Mesenchymal stem cell (in vitro differentiated cells and primary cell): ENCODE measurements at regions not wholly inside any gene's neighbourhood (a gene's known extent, or its start where the extent isn't known, plus 50 kb on each side); places are given as distances from the start of the nearest gene placed in this dataset.

Experiments used
- DNase-seq: peaks from one replicate; pipeline ENCODE4 v3.0.0-alpha.2; 2013
- H2AFZ ChIP-seq: one replicate; pipeline ENCODE4 v1.6.1; 2013; ENCODE audit warnings: low read depth, mild to moderate bottlenecking, control low read depth, inconsistent platforms, low read length, moderate library complexity
- H2AK5ac ChIP-seq: 2 replicates; pipeline ENCODE4 v1.6.1; 2013; ENCODE audit warnings: low read length, moderate library complexity, mild to moderate bottlenecking, inconsistent platforms; ENCODE audit not compliant: severe bottlenecking
- H2BK120ac ChIP-seq: one replicate; pipeline ENCODE4 v1.6.1; 2013; ENCODE audit warnings: low read depth, mild to moderate bottlenecking, inconsistent platforms, low read length, moderate library complexity
- H2BK12ac ChIP-seq, 2 experiments: one replicate each; pipeline ENCODE4 v1.6.1; 2013; ENCODE audit warnings: inconsistent platforms in 2 of 2, low read length in 2 of 2, mild to moderate bottlenecking in 2 of 2, moderate library complexity in 2 of 2, control low read depth in 1 of 2
- H2BK15ac ChIP-seq: one replicate; pipeline ENCODE4 v1.6.1; 2013; ENCODE audit warnings: mild to moderate bottlenecking, low read depth, inconsistent platforms; ENCODE audit not compliant: poor library complexity, severe bottlenecking
- H2BK5ac ChIP-seq: 2 replicates; pipeline ENCODE4 v1.6.1; 2013; ENCODE audit warnings: low read depth, mild to moderate bottlenecking, low read length, control low read depth, inconsistent platforms; ENCODE audit not compliant: poor library complexity, severe bottlenecking
- H3K14ac ChIP-seq, 2 experiments: one replicate each; pipeline ENCODE4 v1.6.1; 2013; ENCODE audit warnings: inconsistent platforms in 2 of 2, low read length in 2 of 2, control low read depth in 1 of 2, mild to moderate bottlenecking in 1 of 2, moderate library complexity in 1 of 2
- H3K18ac ChIP-seq, 2 experiments: one replicate each; pipeline ENCODE4 v1.6.1; 2013; ENCODE audit warnings: inconsistent platforms in 2 of 2, low read length in 2 of 2, control low read depth in 1 of 2, low read depth in 1 of 2, mild to moderate bottlenecking in 1 of 2
- H3K23ac ChIP-seq, 2 experiments: one replicate each; pipeline ENCODE4 v1.6.1; 2013; ENCODE audit warnings: inconsistent platforms in 2 of 2, low read length in 2 of 2, mild to moderate bottlenecking in 2 of 2, moderate library complexity in 2 of 2, control low read depth in 1 of 2
- H3K27ac ChIP-seq: 2 replicates; pipeline ENCODE4 v1.5.1; 2013; ENCODE audit warnings: mild to moderate bottlenecking, moderate library complexity, low read length, control low read depth, inconsistent platforms; ENCODE audit not compliant: poor library complexity, severe bottlenecking
- H3K27me3 ChIP-seq, 2 experiments: 2 replicates each; pipeline versions ENCODE4 v1.6.1 to v1.7.0; 2013; ENCODE audit warnings: low read length in 2 of 2, mild to moderate bottlenecking in 2 of 2, moderate library complexity in 2 of 2, control low read depth in 1 of 2, inconsistent platforms in 1 of 2; ENCODE audit not compliant: control insufficient read depth in 1 of 2, insufficient read depth in 1 of 2
- H3K36me3 ChIP-seq, 2 experiments: 2 replicates each; pipeline versions ENCODE4 v1.6.1 to v1.7.0; 2013; ENCODE audit warnings: low read length in 2 of 2, control low read depth in 1 of 2, inconsistent platforms in 1 of 2, low read depth in 1 of 2, mild to moderate bottlenecking in 1 of 2; ENCODE audit not compliant: insufficient read depth in 2 of 2, control insufficient read depth in 1 of 2
- H3K4ac ChIP-seq, 2 experiments: one replicate each; pipeline ENCODE4 v1.6.1; 2013; ENCODE audit warnings: inconsistent platforms in 2 of 2, low read length in 2 of 2, mild to moderate bottlenecking in 2 of 2, moderate library complexity in 2 of 2, control low read depth in 1 of 2, low read depth in 1 of 2
- H3K4me1 ChIP-seq: 2 replicates; pipeline ENCODE4 v1.6.1; 2013; ENCODE audit warnings: low read depth, low read length, control low read depth; ENCODE audit not compliant: control insufficient read depth, insufficient read depth
- H3K4me2 ChIP-seq: 2 replicates; pipeline ENCODE4 v1.6.1; 2013; ENCODE audit warnings: low read length, mild to moderate bottlenecking, inconsistent platforms; ENCODE audit not compliant: poor library complexity, severe bottlenecking
- H3K4me3 ChIP-seq, 2 experiments: 2 replicates each; pipeline versions ENCODE4 v1.5.1 to v1.7.0; 2013; ENCODE audit warnings: low read length in 2 of 2, mild to moderate bottlenecking in 2 of 2, control low read depth in 1 of 2, low read depth in 1 of 2; ENCODE audit not compliant: insufficient read depth in 1 of 2
- H3K79me1 ChIP-seq: replicated peaks from 2 replicates; pipeline ENCODE4 v1.6.1; 2013; ENCODE audit warnings: mild to moderate bottlenecking, control low read depth, low read length, inconsistent platforms; ENCODE audit not compliant: poor library complexity, severe bottlenecking
- H3K9ac ChIP-seq: 2 replicates; pipeline ENCODE4 v1.7.0; 2013; ENCODE audit warnings: mild to moderate bottlenecking, low read length, moderate library complexity
- H3K9me3 ChIP-seq: 2 replicates; pipeline ENCODE4 v1.7.0; 2013; ENCODE audit warnings: mild to moderate bottlenecking, low read length; ENCODE audit not compliant: control insufficient read depth
- H4K8ac ChIP-seq: one replicate; pipeline ENCODE4 v1.6.1; 2013; ENCODE audit warnings: inconsistent platforms, mild to moderate bottlenecking, low read length, moderate library complexity
- H4K91ac ChIP-seq: one replicate; pipeline ENCODE4 v1.6.1; 2013; ENCODE audit warnings: mild to moderate bottlenecking, low read length, inconsistent platforms
- WGBS: methylation state at CpG from one replicate; pipeline ENCODE4 v1.1.7; 2013; ENCODE audit warnings: mixed read lengths; 5-methylcytosine and 5-hydroxymethylcytosine counted together

- 15% methylated on average over 1 of the region's 1 CpG for WGBS
- Histone ChIP-seq H3K23ac (no peak overlapping the region), H3K36me3 (no peaks in the 10 kb centered on the region), H2BK15ac (no peak overlapping the region), H2BK120ac (no peak overlapping the region), H2BK5ac (no peak overlapping the region), H3K27me3 (peaks cover 25 to 63% of the 10 kb centered on the region in 2 experiments), H3K18ac (no peak overlapping the region), H4K8ac (no peak overlapping the region), H3K4ac (no peak overlapping the region), H3K4me2 (no peak overlapping the region), H3K79me1 (no peaks in the 10 kb centered on the region), H3K9me3 (no peaks in the 10 kb centered on the region), H3K9ac (no peak overlapping the region), H2AK5ac (no peak overlapping the region), H3K4me1 (no peaks in the 10 kb centered on the region), H3K14ac (no peak overlapping the region), H3K4me3 (no peak overlapping the region), H3K27ac (no peak overlapping the region), H4K91ac (no peak overlapping the region), H2BK12ac (no peak overlapping the region), H2AFZ (no peak overlapping the region)
- DNase-seq = no peak
These were observed 94.1 kb upstream of the VPREB1 start for GRCh38 chr22:22150457-22150856.

DNA sequence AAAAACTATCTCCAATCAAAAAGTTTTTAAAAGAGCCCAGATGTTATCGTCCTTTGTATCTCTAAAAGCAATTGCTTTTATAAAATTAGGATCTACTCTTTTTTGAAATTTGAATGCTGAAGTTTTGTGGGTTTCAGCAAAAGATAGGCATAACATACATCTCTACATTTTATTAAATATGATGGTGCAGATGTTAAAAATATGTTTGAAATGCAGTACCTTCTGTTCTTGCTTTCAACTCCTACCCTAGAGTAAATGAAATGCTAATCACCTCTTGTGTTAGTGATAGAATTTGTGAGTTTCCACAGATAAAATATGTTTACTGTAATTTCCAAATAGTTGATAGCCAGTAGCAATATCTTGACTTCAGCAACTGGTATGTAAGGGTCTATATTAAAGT lies 95.7 kb upstream of the VPREB1 start:
- no peak for DNase-seq
- Histone ChIP-seq H2BK120ac (no peak overlapping the region), H4K91ac (no peak overlapping the region), H4K8ac (no peak overlapping the region), H3K4me2 (no peak overlapping the region), H3K36me3 (no peaks in the 10 kb centered on the region), H3K23ac (no peak overlapping the region), H3K9ac (no peak overlapping the region), H2BK15ac (no peak overlapping the region), H3K4me3 (no peak overlapping the region), H2BK12ac (no peak overlapping the region), H3K27ac (no peak overlapping the region), H3K14ac (no peak overlapping the region), H3K27me3 (peaks cover 15 to 62% of the 10 kb centered on the region in 2 experiments), H3K4me1 (no peaks in the 10 kb centered on the region), H3K18ac (no peak overlapping the region), H2BK5ac (no peak overlapping the region), H2AK5ac (no peak overlapping the region), H3K4ac (no peak overlapping the region), H3K9me3 (no peaks in the 10 kb centered on the region), H3K79me1 (no peaks in the 10 kb centered on the region), H2AFZ (no peak overlapping the region)
- WGBS = no CpG with 5 or more reads among the region's 1 CpG

- Histone ChIP-seq H3K27me3 (peaks cover 25 to 63% of the 10 kb centered on the region in 2 experiments), H3K36me3 (no peaks in the 10 kb centered on the region), H2BK15ac (no peak overlapping the region), H3K4me2 (no peak overlapping the region), H4K91ac (no peak overlapping the region), H3K18ac (no peak overlapping the region), H2BK5ac (no peak overlapping the region), H3K4ac (no peak overlapping the region), H3K23ac (no peak overlapping the region), H3K4me3 (no peak overlapping the region), H3K4me1 (no peaks in the 10 kb centered on the region), H4K8ac (no peak overlapping the region), H2AFZ (no peak overlapping the region), H3K79me1 (no peaks in the 10 kb centered on the region), H3K14ac (no peak overlapping the region), H3K27ac (no peak overlapping the region), H2BK120ac (no peak overlapping the region), H3K9me3 (no peaks in the 10 kb centered on the region), H3K9ac (no peak overlapping the region), H2BK12ac (no peak overlapping the region), H2AK5ac (no peak overlapping the region)
- DNase-seq = no peak
- WGBS = no CpG with 5 or more reads among the region's 1 CpG
These were observed 99.7 kb upstream of the VPREB1 start for GRCh38 chr22:22144858-22145257.

DNA sequence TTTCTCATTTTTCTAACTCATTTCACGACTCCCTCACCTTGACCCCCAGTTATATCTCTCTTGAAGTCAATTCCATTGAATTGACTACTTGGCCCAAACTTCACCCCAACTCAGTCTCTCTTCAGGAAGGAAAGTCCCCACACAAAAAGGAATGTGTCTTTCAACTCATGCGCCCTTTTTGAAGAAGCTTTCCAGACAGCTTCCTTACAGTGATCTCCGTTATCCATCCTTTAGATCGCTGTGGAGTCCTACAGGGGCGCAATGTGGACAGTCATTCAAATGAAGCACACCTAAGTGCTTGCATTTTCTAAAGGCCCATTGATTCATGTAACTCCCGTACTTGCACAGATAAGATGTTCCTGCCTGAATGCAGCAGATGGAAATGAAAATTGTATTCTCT lies 101.1 kb upstream of the VPREB1 start:
- Histone ChIP-seq H3K18ac (no peak overlapping the region), H2BK120ac (no peak overlapping the region), H4K91ac (no peak overlapping the region), H2BK12ac (no peak overlapping the region), H3K23ac (no peak overlapping the region), H2BK15ac (no peak overlapping the region), H2AK5ac (no peak overlapping the region), H3K27ac (no peak overlapping the region), H2AFZ (no peak overlapping the region), H3K36me3 (no peaks in the 10 kb centered on the region), H3K4ac (no peak overlapping the region), H3K4me2 (no peak overlapping the region), H3K4me1 (no peaks in the 10 kb centered on the region), H3K9ac (no peak overlapping the region), H3K27me3 (peaks cover 24 to 63% of the 10 kb centered on the region in 2 experiments), H4K8ac (no peak overlapping the region), H2BK5ac (no peak overlapping the region), H3K9me3 (no peaks in the 10 kb centered on the region), H3K79me1 (no peaks in the 10 kb centered on the region), H3K14ac (no peak overlapping the region), H3K4me3 (no peak overlapping the region)
- WGBS = 69% methylated on average over 5 of the region's 6 CpGs
- no peak for DNase-seq
